Liver (tissue), 7 donors: ENCODE measurements at regions not wholly inside any gene's neighbourhood (a gene's known extent, or its start where the extent isn't known, plus 50 kb on each side); places are given as distances from the start of the nearest gene placed in this dataset.

ENCODE experiments used
- DNase-seq: peaks from one replicate; pipeline ENCODE4 v3.0.0-alpha.2; 2017; ENCODE audit warnings: low spot score
- H3K27ac ChIP-seq, 2 donors: one replicate each; pipeline ENCODE4 v1.7.0; 2013; ENCODE audit warnings: inconsistent platforms in 2 of 2, low read length in 2 of 2, control low read depth in 1 of 2, low read depth in 1 of 2, mild to moderate bottlenecking in 1 of 2
- H3K27me3 ChIP-seq, 4 donors: one replicate each; pipeline versions ENCODE4 v1.6.1 to v1.7.0; 2013; ENCODE audit warnings: low read length in 3 of 4, inconsistent platforms in 1 of 4, mild to moderate bottlenecking in 1 of 4, moderate library complexity in 1 of 4; ENCODE audit not compliant: control insufficient read depth in 4 of 4, insufficient read depth in 4 of 4
- H3K36me3 ChIP-seq, 4 donors: one replicate each; pipeline versions ENCODE4 v1.6.1 to v1.7.0; 2013; ENCODE audit warnings: low read length in 3 of 4, mild to moderate bottlenecking in 3 of 4, low read depth in 1 of 4, moderate library complexity in 1 of 4; ENCODE audit not compliant: control insufficient read depth in 4 of 4, insufficient read depth in 3 of 4
- H3K4me1 ChIP-seq, 4 donors: one replicate each; pipeline versions ENCODE4 v1.6.1 to v1.7.0; 2013; ENCODE audit warnings: low read length in 3 of 4, mild to moderate bottlenecking in 3 of 4, moderate library complexity in 1 of 4; ENCODE audit not compliant: control insufficient read depth in 4 of 4, insufficient read depth in 4 of 4
- H3K4me3 ChIP-seq, 3 donors: one replicate each; pipeline versions ENCODE4 v1.6.1 to v1.7.0; 2013; ENCODE audit warnings: low read length in 3 of 3, control low read depth in 1 of 3, low read depth in 1 of 3, mild to moderate bottlenecking in 1 of 3
- H3K9ac ChIP-seq, 2 donors: one replicate each; pipeline ENCODE4 v1.7.0; 2013; ENCODE audit warnings: low read length in 2 of 2, mild to moderate bottlenecking in 2 of 2, moderate library complexity in 2 of 2, control low read depth in 1 of 2, low read depth in 1 of 2
- H3K9me3 ChIP-seq, 4 donors: one replicate each; pipeline versions ENCODE4 v1.6.1 to v1.7.0; 2013; ENCODE audit warnings: low read length in 3 of 4; ENCODE audit not compliant: control insufficient read depth in 4 of 4
- FOXA1 ChIP-seq: IDR thresholded peaks from 2 replicates; pipeline ENCODE4 v1.6.1; 2016; ENCODE audit warnings: antibody characterized with exemption
- FOXA2 ChIP-seq: IDR thresholded peaks from 2 replicates; pipeline ENCODE4 v1.6.1; 2016; ENCODE audit warnings: antibody characterized with exemption
- GABPA ChIP-seq, 2 donors: IDR thresholded peaks in 1 of 2; conservative IDR thresholded peaks in 1 of 2; 2 replicates each; pipeline ENCODE4 v1.6.1; 2016; ENCODE audit warnings: antibody characterized with exemption in 2 of 2, mild to moderate bottlenecking in 1 of 2, moderate library complexity in 1 of 2
- HNF4A ChIP-seq, 2 donors: conservative IDR thresholded peaks; 2 replicates each; pipeline ENCODE4 v1.6.1; 2016; ENCODE audit warnings: antibody characterized with exemption in 2 of 2, mild to moderate bottlenecking in 2 of 2
- HNF4G ChIP-seq: IDR thresholded peaks from 2 replicates; pipeline ENCODE4 v1.6.1; 2016; ENCODE audit warnings: antibody characterized with exemption
- JUND ChIP-seq, 2 donors: IDR thresholded peaks; 2 replicates each; pipeline ENCODE4 v1.6.1; 2016; ENCODE audit warnings: antibody characterized with exemption in 2 of 2
- NR2F2 ChIP-seq: IDR thresholded peaks from 2 replicates; pipeline ENCODE4 v1.6.1; 2016; ENCODE audit warnings: antibody characterized with exemption
- REST ChIP-seq: IDR thresholded peaks from 2 replicates; pipeline ENCODE4 v1.6.1; 2016; ENCODE audit warnings: antibody characterized with exemption, mild to moderate bottlenecking
- RXRA ChIP-seq, 2 donors: IDR thresholded peaks; 2 replicates each; pipeline ENCODE4 v1.6.1; 2017 to 2018; ENCODE audit warnings: antibody characterized with exemption in 2 of 2, mild to moderate bottlenecking in 1 of 2
- SP1 ChIP-seq: IDR thresholded peaks from 2 replicates; pipeline ENCODE4 v1.6.1; 2018; ENCODE audit warnings: antibody characterized with exemption, mild to moderate bottlenecking
- TAF1 ChIP-seq: conservative IDR thresholded peaks from 2 replicates; pipeline ENCODE4 v1.6.1; 2016; ENCODE audit warnings: antibody characterized with exemption, mild to moderate bottlenecking
- YY1 ChIP-seq: IDR thresholded peaks from 2 replicates; pipeline ENCODE4 v1.6.1; 2016; ENCODE audit warnings: antibody characterized with exemption, mild to moderate bottlenecking
- WGBS: extraction: QIAGEN DNeasy Blood & Tissue Kit; methylation state at CpG from one replicate; pipeline ENCODE4 v1.1.7; 2013; 5-methylcytosine and 5-hydroxymethylcytosine counted together
- TF ChIP-seq, protein P1 (sequence below): IDR thresholded peaks from 2 replicates; pipeline ENCODE4 v1.6.1; 2016; ENCODE audit warnings: antibody characterized with exemption
- donor health status: healthy.
- donor health status: healthy.
- donor health status: healthy.
- donor health status: healthy.

DNA sequence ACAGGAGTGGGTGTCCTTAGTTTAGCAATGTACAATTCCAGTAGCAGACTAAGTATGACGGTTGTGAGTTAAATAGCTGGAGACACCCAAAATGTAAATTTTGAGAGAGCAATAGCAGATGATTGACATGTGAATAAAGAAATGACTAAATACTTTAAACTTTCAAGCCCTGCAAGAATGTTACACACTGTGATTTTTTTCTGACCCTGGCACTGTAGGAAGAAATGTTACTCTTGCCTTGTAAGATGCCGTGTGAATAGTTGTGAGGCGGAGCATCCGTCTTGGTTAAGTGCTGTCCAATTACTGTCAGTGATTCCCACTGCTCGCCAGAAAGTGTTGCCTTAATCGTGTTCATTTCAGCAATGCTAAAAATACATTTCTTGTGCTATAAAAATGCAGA lies 1248.1 kb downstream of the RAPGEF2 start (continued):
- TF ChIP-seq GABPA (IDR thresholded peaks at IDR 0.05 in 1 of 2, conservative IDR thresholded peaks at IDR 0.05 in 1 of 2) (no peak), FOXA1 (no peak)

DNA sequence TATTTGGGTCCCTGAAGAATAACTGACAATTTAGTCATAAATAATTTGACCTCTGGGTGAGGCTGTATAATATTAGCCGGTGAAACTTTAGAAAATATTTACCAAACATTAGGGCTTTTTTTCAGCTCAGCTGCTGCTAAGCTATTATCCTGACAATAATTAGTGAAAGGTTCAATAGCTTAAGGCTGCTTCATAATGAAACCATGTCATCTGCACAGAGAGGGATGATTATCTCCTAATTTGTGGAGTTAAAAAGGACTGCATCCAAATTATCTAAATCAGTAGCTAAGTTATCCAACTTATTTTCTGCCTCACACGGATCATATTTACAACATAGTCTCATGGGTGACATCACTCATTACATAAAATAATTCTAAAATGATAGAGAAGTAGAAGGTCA lies 1249.8 kb downstream of the RAPGEF2 start:
- no peak for TF ChIP-seq JUND (IDR thresholded peaks at IDR 0.05)
- TF ChIP-seq, protein P1, sequence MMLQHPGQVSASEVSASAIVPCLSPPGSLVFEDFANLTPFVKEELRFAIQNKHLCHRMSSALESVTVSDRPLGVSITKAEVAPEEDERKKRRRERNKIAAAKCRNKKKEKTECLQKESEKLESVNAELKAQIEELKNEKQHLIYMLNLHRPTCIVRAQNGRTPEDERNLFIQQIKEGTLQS = no peak
- no peak for TF ChIP-seq TAF1
- TF ChIP-seq FOXA1 = no peak
- TF ChIP-seq RXRA (IDR thresholded peaks at IDR 0.05) = no peak
- TF ChIP-seq HNF4A (conservative IDR thresholded peaks at IDR 0.05) = no peak
- no peak for TF ChIP-seq NR2F2
- TF ChIP-seq SP1 = no peak
- TF ChIP-seq FOXA2 = no peak
- WGBS = 61% methylated on average over 2 of the region's 2 CpGs
- H3K4me3 ChIP-seq = no peak overlapping the region
- DNase-seq = no peak
- H3K9ac ChIP-seq = no peak overlapping the region
- no peaks in the 10 kb centered on the region for H3K9me3 ChIP-seq
- H3K4me1 ChIP-seq = no peaks in the 10 kb centered on the region
- no peaks in the 10 kb centered on the region for H3K36me3 ChIP-seq
- no peaks in the 10 kb centered on the region for H3K27me3 ChIP-seq
- no peak overlapping the region for H3K27ac ChIP-seq

GRCh38 chr4:160353548-160353947 lies 1250.7 kb downstream of the RAPGEF2 start:
- TF ChIP-seq NR2F2 (no peak), YY1 (no peak), FOXA2 (no peak), HNF4G (no peak), RXRA (IDR thresholded peaks at IDR 0.05) (no peak)
- Histone ChIP-seq H3K27me3 (no peaks in the 10 kb centered on the region), H3K36me3 (no peaks in the 10 kb centered on the region), H3K4me1 (no peaks in the 10 kb centered on the region), H3K27ac (no peak overlapping the region), H3K9me3 (no peaks in the 10 kb centered on the region), H3K4me3 (no peak overlapping the region), H3K9ac (no peak overlapping the region)
- no peak for DNase-seq
- WGBS = 75% methylated on average over 5 of the region's 5 CpGs

GRCh38 chr4:160362478-160362877 lies 1259.6 kb downstream of the RAPGEF2 start:
- Histone ChIP-seq H3K36me3 (no peaks in the 10 kb centered on the region), H3K9ac (no peak overlapping the region), H3K27ac (no peak overlapping the region), H3K27me3 (peaks cover 0 to 3% (median 0%) of the 10 kb centered on the region in 4 donors), H3K9me3 (no peaks in the 10 kb centered on the region), H3K4me3 (no peak overlapping the region), H3K4me1 (no peaks in the 10 kb centered on the region)
- TF ChIP-seq REST (no peak), HNF4A (conservative IDR thresholded peaks at IDR 0.05) (no peak), FOXA1 (no peak)
- no peak for DNase-seq
- 57% methylated on average over 3 of the region's 3 CpGs for WGBS
